Spleen (tissue), 7 donors: ENCODE measurements at regions not wholly inside any gene's neighbourhood (a gene's known extent, or its start where the extent isn't known, plus 50 kb on each side); places are given as distances from the start of the nearest gene placed in this dataset.

Experiments
- CTCF ChIP-seq, 11 experiments: fragments of 200-600 bp in 7 of 11; fragments of 450-650 bp in 4 of 11; sonication (generic) in 4 of 11; IDR thresholded peaks in 8 of 11; conservative IDR thresholded peaks in 3 of 11; 1 replicate in 7 of 11; 2 replicates in 4 of 11; pipeline versions ENCODE4 v1.4.0 to v1.8.0; 2016 to 2021; ENCODE audit warnings: antibody characterized with exemption in 11 of 11, inconsistent platforms in 4 of 11, mild to moderate bottlenecking in 1 of 11
- POLR2AphosphoS5 ChIP-seq, 3 donors: sonication (generic); formaldehyde crosslinking; IDR thresholded peaks; one replicate each; pipeline ENCODE4 v1.5.1; 2017; ENCODE audit warnings: antibody characterized with exemption in 3 of 3
- donor health status: DM: no; HTN: no; CAD: no; lungs with moderate emphysema.
- donor health status: DM: no; HTN: no; CAD: no.
- donor health status: DM: no; HTN: no; CAD: no.

GRCh38 chr13:33690354-33690753 is 127.6 kb upstream of the RFC3 start:
- no peak for TF ChIP-seq CTCF (IDR thresholded peaks at IDR 0.05 in 8 of 11, conservative IDR thresholded peaks at IDR 0.05 in 3 of 11)
- no peak for TF ChIP-seq POLR2AphosphoS5 (IDR thresholded peaks at IDR 0.05)
